Transverse colon (tissue), 4 donors: ENCODE measurements at regions not wholly inside any gene's neighbourhood (a gene's known extent, or its start where the extent isn't known, plus 50 kb on each side); places are given as distances from the start of the nearest gene placed in this dataset.

Source experiments
- CTCF ChIP-seq, 5 experiments: fragments of 200-600 bp in 3 of 5; fragments of 450-650 bp in 2 of 5; sonication (generic) in 3 of 5; IDR thresholded peaks; 1 replicate in 2 of 5; 2 replicates in 3 of 5; pipeline ENCODE4 v1.5.1; 2016 to 2017; ENCODE audit warnings: antibody characterized with exemption in 5 of 5, inconsistent platforms in 3 of 5, mild to moderate bottlenecking in 2 of 5, moderate library complexity in 1 of 5
- EP300 ChIP-seq: sonication (generic); formaldehyde crosslinking; IDR thresholded peaks from one replicate; pipeline ENCODE4 v1.6.1; 2017; ENCODE audit warnings: antibody characterized with exemption, low read depth
- POLR2A ChIP-seq: fragments of 450-650 bp; IDR thresholded peaks from one replicate; pipeline ENCODE4 v1.6.1; 2016; ENCODE audit warnings: antibody characterized with exemption, mild to moderate bottlenecking, moderate library complexity
- POLR2AphosphoS5 ChIP-seq, 3 donors: sonication (generic); formaldehyde crosslinking; IDR thresholded peaks; one replicate each; pipeline ENCODE4 v1.6.1; 2016; ENCODE audit warnings: antibody characterized with exemption in 3 of 3

- TF ChIP-seq CTCF (IDR thresholded peaks at IDR 0.05) (no peak), EP300 (no peak), POLR2AphosphoS5 (IDR thresholded peaks at IDR 0.05) (no peak), POLR2A (no peak)
Observed at GRCh38 chr12:60437297-60437696, 841.5 kb downstream of the SLC16A7 start.
